Upper lobe of left lung (tissue), 6 donors: ENCODE measurements at regions not wholly inside any gene's neighbourhood (a gene's known extent, or its start where the extent isn't known, plus 50 kb on each side); places are given as distances from the start of the nearest gene placed in this dataset.

Source experiments
- ATAC-seq, 2 donors: fragments of 200-7000 bp; cut with Tn5 transposase; one replicate each; pipeline ENCODE4 v1.9.1; 2022; ENCODE audit warnings: mild to moderate bottlenecking in 2 of 2, moderate library complexity in 2 of 2; ENCODE audit not compliant: low FRiP score in 2 of 2
- DNase-seq, 2 donors: peaks; one replicate each; pipeline ENCODE4 v3.0.0-alpha.2; 2019 to 2020
- H3K27ac ChIP-seq, 4 donors: fragments of 200-600 bp; sonication (generic); one replicate each; pipeline ENCODE4 v1.5.1; 2016 to 2019
- H3K27me3 ChIP-seq, 4 donors: fragments of 200-600 bp; sonication (generic); one replicate each; pipeline ENCODE4 v1.5.1; 2017 to 2019
- H3K36me3 ChIP-seq, 4 donors: fragments of 200-600 bp; sonication (generic); one replicate each; pipeline ENCODE4 v1.5.1; 2016 to 2019
- H3K4me1 ChIP-seq, 4 donors: fragments of 200-600 bp; sonication (generic); one replicate each; pipeline ENCODE4 v1.5.1; 2018 to 2019
- H3K4me3 ChIP-seq, 4 donors: fragments of 200-600 bp; sonication (generic); one replicate each; pipeline ENCODE4 v1.5.1; 2017 to 2019; ENCODE audit warnings: mild to moderate bottlenecking in 2 of 4, moderate library complexity in 1 of 4
- H3K9me3 ChIP-seq, 4 donors: fragments of 200-600 bp; sonication (generic); one replicate each; pipeline ENCODE4 v1.5.1; 2018 to 2019
- CTCF ChIP-seq, 6 experiments: fragments of 450-650 bp in 4 of 6; fragments of 200-600 bp in 2 of 6; sonication (generic) in 2 of 6; IDR thresholded peaks; one replicate each; pipeline ENCODE4 v1.5.1; 2016 to 2019; ENCODE audit warnings: antibody characterized with exemption in 6 of 6
- EP300 ChIP-seq, 4 donors: sonication (generic); formaldehyde crosslinking; IDR thresholded peaks; one replicate each; pipeline ENCODE4 v1.5.1; 2017; ENCODE audit warnings: antibody characterized with exemption in 4 of 4, control low read depth in 2 of 4
- POLR2A ChIP-seq, 4 donors: fragments of 450-650 bp; IDR thresholded peaks; one replicate each; pipeline ENCODE4 v1.5.1; 2016 to 2017; ENCODE audit warnings: antibody characterized with exemption in 4 of 4, mild to moderate bottlenecking in 2 of 4
- POLR2AphosphoS5 ChIP-seq, 2 donors: sonication (generic); formaldehyde crosslinking; IDR thresholded peaks; one replicate each; pipeline ENCODE4 v1.5.1; 2017; ENCODE audit warnings: antibody characterized with exemption in 2 of 2
- WGBS, 2 donors: methylation state at CpG; one replicate each; pipeline ENCODE4 v1.1.5; 2017 to 2018; 5-methylcytosine and 5-hydroxymethylcytosine counted together
- donor health status: DM: no; HTN: no; CAD: no; lungs with moderate emphysema.
- donor health status: DM: no; HTN: yes; CAD: no; lungs with severe emphysema.

- Histone ChIP-seq H3K4me1 (no peaks in the 10 kb centered on the region), H3K9me3 (peaks cover 0 to 23% (median 9%) of the 10 kb centered on the region in 4 donors), H3K36me3 (no peaks in the 10 kb centered on the region), H3K27ac (no peak overlapping the region), H3K27me3 (no peaks in the 10 kb centered on the region), H3K4me3 (no peak overlapping the region)
- ATAC-seq (peak in 1 of 2 donors; percentile 38), DNase-seq (peak; percentile 6 to 17)
- 91 to 92% methylated on average over 8 to 11 of the region's 11 CpGs for WGBS, 2 donors
- no peak for TF ChIP-seq POLR2AphosphoS5 (IDR thresholded peaks at IDR 0.05)
- TF ChIP-seq POLR2A (IDR thresholded peaks at IDR 0.05): no peak
- no peak for TF ChIP-seq CTCF (IDR thresholded peaks at IDR 0.05)
- no peak for TF ChIP-seq EP300 (IDR thresholded peaks at IDR 0.05)
Measured at GRCh38 chr7:401495-401894, 111.5 kb downstream of the FOXL3 start.

DNA sequence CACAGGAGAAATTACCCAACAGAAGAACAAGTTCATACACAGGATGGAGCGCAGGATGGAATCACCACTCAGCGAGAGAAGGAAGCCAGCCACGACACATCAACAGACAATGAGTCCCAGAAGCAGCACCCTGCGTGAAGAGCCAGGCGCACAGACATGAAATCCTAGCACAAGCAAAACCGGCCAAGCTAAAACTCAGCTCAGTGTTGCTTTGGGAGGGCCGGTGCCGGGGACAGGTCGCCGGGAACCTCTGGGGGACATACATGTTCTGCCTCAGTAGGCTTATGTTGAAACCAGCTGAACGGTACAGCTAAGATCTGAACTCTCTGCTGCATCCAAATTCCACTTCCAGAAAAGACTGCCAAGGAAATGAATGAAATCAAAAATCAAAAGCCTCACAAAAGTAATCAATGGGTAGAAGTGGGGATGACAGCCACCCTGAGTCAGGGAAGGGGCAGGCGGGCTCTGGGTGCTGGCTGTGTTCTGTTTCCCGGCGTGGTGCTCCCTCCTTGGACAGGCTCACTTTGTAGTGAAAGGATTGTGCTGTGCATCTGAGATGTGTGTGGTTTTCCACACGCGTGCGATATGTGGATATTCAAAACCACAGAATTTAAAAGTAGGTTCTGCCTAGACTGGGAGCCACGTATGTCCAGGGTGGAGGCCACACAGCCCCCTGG, 114.7 kb downstream of the PDGFA start:
- H3K4me1 ChIP-seq: no peaks in the 10 kb centered on the region
- ATAC-seq (no peak), DNase-seq (peak; percentile 10 to 49)
- H3K4me3 ChIP-seq: no peak overlapping the region
- H3K9me3 ChIP-seq: no peaks in the 10 kb centered on the region
- no peaks in the 10 kb centered on the region for H3K27me3 ChIP-seq
- no peaks in the 10 kb centered on the region for H3K36me3 ChIP-seq
- no peak overlapping the region for H3K27ac ChIP-seq
- TF ChIP-seq POLR2A (IDR thresholded peaks at IDR 0.05): no peak
- no peak for TF ChIP-seq POLR2AphosphoS5 (IDR thresholded peaks at IDR 0.05)
- no peak for TF ChIP-seq EP300 (IDR thresholded peaks at IDR 0.05)
- no peak for TF ChIP-seq CTCF (IDR thresholded peaks at IDR 0.05)
- WGBS, 2 donors: 88 to 91% methylated on average over 18 of the region's 18 CpGs

DNA sequence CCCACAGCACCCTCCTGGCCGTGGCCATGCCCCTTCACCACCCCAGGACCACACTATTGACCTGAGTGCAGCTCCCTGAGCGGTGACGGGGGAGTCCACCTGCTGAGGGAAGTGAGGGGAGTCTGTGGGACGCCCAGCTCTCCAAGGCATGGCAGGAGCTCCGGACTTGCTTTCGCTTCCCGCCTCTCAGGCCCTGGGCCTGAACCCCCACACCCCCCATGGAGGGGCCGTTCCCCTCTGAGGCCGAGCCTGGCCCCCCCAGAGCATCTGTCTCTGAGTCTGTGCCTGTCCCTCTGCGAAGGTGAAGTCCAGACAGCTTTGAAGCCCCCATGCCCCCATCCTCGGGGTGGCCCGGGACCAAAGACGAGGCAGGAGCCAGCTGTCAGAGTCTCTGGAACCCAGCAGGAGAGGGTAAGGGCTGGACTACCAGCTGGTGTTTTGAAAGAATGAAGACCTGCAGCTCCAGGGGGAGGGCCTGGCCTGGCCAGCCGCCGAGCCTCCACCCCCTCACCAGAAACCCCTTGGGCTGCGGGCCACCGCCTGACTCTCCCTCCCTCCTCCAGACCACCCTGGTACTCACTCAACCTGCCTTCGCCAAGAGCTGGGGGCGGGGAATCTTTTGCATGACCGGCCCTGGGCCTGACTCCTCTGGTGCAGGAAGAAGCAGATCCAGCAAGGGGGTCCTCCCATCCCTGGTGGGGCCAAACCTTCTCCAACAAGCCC, 114.0 kb downstream of the PDGFA start:
- TF ChIP-seq EP300 (IDR thresholded peaks at IDR 0.05) (no peak), CTCF (IDR thresholded peaks at IDR 0.05) (no peak), POLR2AphosphoS5 (IDR thresholded peaks at IDR 0.05) (no peak), POLR2A (IDR thresholded peaks at IDR 0.05) (no peak)
- no peaks in the 10 kb centered on the region for H3K36me3 ChIP-seq
- ATAC-seq (peak in 1 of 2 donors; percentile 32), DNase-seq (peak; percentile 14 to 64)
- no peaks in the 10 kb centered on the region for H3K9me3 ChIP-seq
- H3K27me3 ChIP-seq: no peaks in the 10 kb centered on the region
- WGBS, 2 donors: 52 to 71% methylated on average over 7 to 20 of the region's 20 CpGs
- H3K4me1 ChIP-seq: no peaks in the 10 kb centered on the region
- H3K27ac ChIP-seq: no peak overlapping the region
- no peak overlapping the region for H3K4me3 ChIP-seq

DNA sequence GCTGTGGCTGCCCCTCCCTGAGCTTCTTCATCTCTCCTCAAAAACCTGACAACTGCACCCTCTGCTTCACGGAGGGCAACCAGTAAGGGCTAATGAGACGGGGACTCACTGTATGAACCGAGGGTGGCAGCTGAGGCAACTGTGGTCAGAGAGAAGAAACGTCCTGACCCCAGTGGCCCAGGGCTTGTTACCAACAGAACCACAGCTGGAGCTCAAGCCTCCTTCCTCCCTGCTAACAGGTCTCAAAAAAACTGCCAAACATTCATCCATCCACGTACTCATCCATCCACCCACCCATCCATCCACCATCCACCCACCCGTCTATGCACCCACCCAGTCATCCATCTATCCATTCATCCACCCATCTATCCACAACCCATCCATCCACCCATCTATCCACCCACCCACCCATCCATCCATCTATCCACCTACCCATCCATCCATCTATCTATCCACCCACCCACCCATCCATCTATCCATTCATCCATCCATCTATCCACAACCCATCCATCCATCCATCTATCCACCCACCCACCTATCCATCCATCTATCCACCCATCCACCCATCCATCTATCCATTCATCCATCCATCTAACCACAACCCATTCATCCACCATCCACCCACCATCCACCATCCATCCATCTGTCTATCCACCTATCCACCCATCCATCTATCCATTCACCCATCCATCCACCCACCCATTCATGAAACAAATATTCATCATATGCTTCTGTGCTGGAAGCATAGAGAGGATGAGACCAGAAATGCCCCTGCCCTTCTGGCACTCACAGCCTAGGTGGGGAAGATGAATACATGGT, 111.7 kb downstream of the PDGFA start:
- WGBS, 2 donors: 76 to 80% methylated on average over 6 of the region's 6 CpGs
- H3K4me3 ChIP-seq: no peak overlapping the region
- no peak for TF ChIP-seq POLR2AphosphoS5 (IDR thresholded peaks at IDR 0.05)
- no peak for TF ChIP-seq EP300 (IDR thresholded peaks at IDR 0.05)
- TF ChIP-seq CTCF (IDR thresholded peaks at IDR 0.05): no peak
- TF ChIP-seq POLR2A (IDR thresholded peaks at IDR 0.05): no peak

More for the DNA sequence above, 111.7 kb downstream of the PDGFA start:
- Histone ChIP-seq H3K27ac (no peak overlapping the region), H3K9me3 (no peaks in the 10 kb centered on the region), H3K36me3 (no peaks in the 10 kb centered on the region), H3K27me3 (no peaks in the 10 kb centered on the region), H3K4me1 (no peaks in the 10 kb centered on the region)
- DNase-seq (peak in 1 of 2 donors; percentile 12), ATAC-seq (no peak)
